H9 (cell line): ENCODE measurements at regions not wholly inside any gene's neighbourhood (a gene's known extent, or its start where the extent isn't known, plus 50 kb on each side); places are given as distances from the start of the nearest gene placed in this dataset.

Experiments
- DNase-seq: peaks from one replicate; pipeline ENCODE4 v3.0.0-alpha.2; 2017
- H2AFZ ChIP-seq: one replicate; pipeline ENCODE4 v1.6.1; 2013; ENCODE audit warnings: mild to moderate bottlenecking, low read length, control low read depth, moderate library complexity
- H2AK5ac ChIP-seq: 2 replicates; pipeline ENCODE4 v1.6.1; 2013; ENCODE audit warnings: low read length, control low read depth, mixed read lengths; ENCODE audit not compliant: insufficient read length
- H2BK120ac ChIP-seq: one replicate; pipeline ENCODE4 v1.6.1; 2013; ENCODE audit warnings: low read depth, mild to moderate bottlenecking, low read length, control low read depth, inconsistent platforms; ENCODE audit not compliant: poor library complexity, severe bottlenecking
- H2BK12ac ChIP-seq: 2 replicates; pipeline ENCODE4 v1.6.1; 2013; ENCODE audit warnings: low read length, control low read depth, mixed read lengths, low read depth; ENCODE audit not compliant: insufficient read length
- H2BK15ac ChIP-seq: 2 replicates; pipeline ENCODE4 v1.6.1; 2013; ENCODE audit warnings: low read depth, low read length, control low read depth
- H2BK20ac ChIP-seq: one replicate; pipeline ENCODE4 v1.6.1; 2013; ENCODE audit warnings: low read depth, mild to moderate bottlenecking, low read length, control low read depth, inconsistent platforms; ENCODE audit not compliant: poor library complexity, severe bottlenecking
- H2BK5ac ChIP-seq: 2 replicates; pipeline ENCODE4 v1.6.1; 2013; ENCODE audit warnings: low read length, control low read depth, mixed read lengths; ENCODE audit not compliant: insufficient read length
- H3K14ac ChIP-seq: 2 replicates; pipeline ENCODE4 v1.6.1; 2013; ENCODE audit warnings: low read length, control low read depth; ENCODE audit not compliant: insufficient read depth
- H3K18ac ChIP-seq: 2 replicates; pipeline ENCODE4 v1.6.1; 2013; ENCODE audit warnings: low read depth, mild to moderate bottlenecking, mixed read lengths, low read length, control low read depth; ENCODE audit not compliant: insufficient read length
- H3K23ac ChIP-seq: 2 replicates; pipeline ENCODE4 v1.6.1; 2013; ENCODE audit warnings: low read length, control low read depth, mixed read lengths, low read depth; ENCODE audit not compliant: insufficient read length
- H3K23me2 ChIP-seq: 2 replicates; pipeline ENCODE4 v1.6.1; 2013; ENCODE audit warnings: low read depth, mild to moderate bottlenecking, mixed read lengths, low read length, control low read depth; ENCODE audit not compliant: insufficient read length, poor library complexity, severe bottlenecking
- H3K27ac ChIP-seq: 2 replicates; pipeline ENCODE4 v1.5.1; 2013; ENCODE audit warnings: low read length, control low read depth, mixed read lengths, low read depth; ENCODE audit not compliant: insufficient read length
- H3K27me3 ChIP-seq: 2 replicates; pipeline ENCODE4 v1.6.1; 2013; ENCODE audit warnings: low read length, control low read depth, inconsistent platforms; ENCODE audit not compliant: insufficient read depth
- H3K4ac ChIP-seq: 2 replicates; pipeline ENCODE4 v1.6.1; 2013; ENCODE audit warnings: low read depth, mild to moderate bottlenecking, control low read depth, inconsistent platforms, low read length, moderate library complexity
- H3K4me1 ChIP-seq: 2 replicates; pipeline ENCODE4 v1.6.1; 2013; ENCODE audit warnings: low read length, control low read depth, inconsistent platforms; ENCODE audit not compliant: insufficient read depth
- H3K4me2 ChIP-seq: 2 replicates; pipeline ENCODE4 v1.6.1; 2013; ENCODE audit warnings: low read length, control low read depth, mixed read lengths; ENCODE audit not compliant: insufficient read length, insufficient read depth
- H3K56ac ChIP-seq: 2 replicates; pipeline ENCODE4 v1.6.1; 2013; ENCODE audit warnings: low read depth, mild to moderate bottlenecking, mixed read lengths, low read length, control low read depth; ENCODE audit not compliant: insufficient read length
- H3K79me1 ChIP-seq: 2 replicates; pipeline ENCODE4 v1.6.1; 2013; ENCODE audit warnings: low read depth, mild to moderate bottlenecking, moderate library complexity, low read length, control low read depth, inconsistent platforms; ENCODE audit not compliant: insufficient read depth, poor library complexity, severe bottlenecking
- H3K79me2 ChIP-seq: 2 replicates; pipeline ENCODE4 v1.6.1; 2013; ENCODE audit warnings: low read length, control low read depth, inconsistent platforms; ENCODE audit not compliant: insufficient read depth
- H3K9ac ChIP-seq: 2 replicates; pipeline ENCODE4 v1.6.1; 2013; ENCODE audit warnings: low read length, control low read depth, mixed read lengths; ENCODE audit not compliant: insufficient read length; ENCODE audit errors: extremely low read depth
- H3K9me3 ChIP-seq: one replicate; pipeline ENCODE4 v1.6.1; 2013; ENCODE audit warnings: low read depth, low read length, inconsistent platforms; ENCODE audit not compliant: control insufficient read depth
- H3T11ph ChIP-seq: one replicate; pipeline ENCODE4 v1.6.1; 2013; ENCODE audit warnings: mild to moderate bottlenecking, low read length, control low read depth, inconsistent platforms
- H4K20me1 ChIP-seq: one replicate; pipeline ENCODE4 v1.6.1; 2013; ENCODE audit not compliant: control insufficient read depth, insufficient read length, insufficient read depth
- H4K5ac ChIP-seq: 2 replicates; pipeline ENCODE4 v1.6.1; 2013; ENCODE audit warnings: low read depth, mild to moderate bottlenecking, mixed read lengths, low read length, control low read depth; ENCODE audit not compliant: insufficient read length
- H4K8ac ChIP-seq: replicated peaks from 2 replicates; pipeline ENCODE4 v1.6.1; 2013; ENCODE audit warnings: low read length, control low read depth, mixed read lengths, low read depth; ENCODE audit not compliant: insufficient read length
- H4K91ac ChIP-seq: 2 replicates; pipeline ENCODE4 v1.6.1; 2013; ENCODE audit warnings: low read depth, mild to moderate bottlenecking, moderate library complexity, mixed read lengths, low read length, control low read depth; ENCODE audit not compliant: insufficient read length
- H3K27ac Mint-ChIP-seq, 3 experiments: 2 replicates in 2 of 3; 3 replicates in 1 of 3; pipeline ENCODE4 v1.8.0; 2020 to 2021; ENCODE audit warnings: mixed read lengths in 3 of 3, mild to moderate bottlenecking in 1 of 3, moderate library complexity in 1 of 3
- H3K27me3 Mint-ChIP-seq: 2 replicates; pipeline ENCODE4 v1.8.0; 2021; ENCODE audit warnings: low read depth, mild to moderate bottlenecking, moderate library complexity, mixed read lengths
- H3K36me3 Mint-ChIP-seq, 3 experiments: 2 replicates in 2 of 3; 3 replicates in 1 of 3; pipeline ENCODE4 v1.8.0; 2020 to 2021; ENCODE audit warnings: low read depth in 3 of 3, mixed read lengths in 3 of 3; ENCODE audit not compliant: insufficient read depth in 1 of 3
- H3K4me1 Mint-ChIP-seq, 2 experiments: 2 replicates each; pipeline ENCODE4 v1.8.0; 2020; ENCODE audit warnings: mixed read lengths in 2 of 2
- H3K4me3 Mint-ChIP-seq, 2 experiments: 2 replicates in 1 of 2; 3 replicates in 1 of 2; pipeline ENCODE4 v1.8.0; 2020 to 2021; ENCODE audit warnings: mild to moderate bottlenecking in 2 of 2, mixed read lengths in 2 of 2, moderate library complexity in 1 of 2
- H3K9me3 Mint-ChIP-seq, 2 experiments: 2 replicates in 1 of 2; 3 replicates in 1 of 2; pipeline ENCODE4 v1.8.0; 2020; ENCODE audit warnings: mild to moderate bottlenecking in 2 of 2, mixed read lengths in 2 of 2, moderate library complexity in 1 of 2
- WGBS: extraction: QIAGEN DNeasy Blood & Tissue Kit; methylation state at CpG from one replicate; pipeline ENCODE4 v1.1.7; 2013; ENCODE audit warnings: missing lambda C conversion rate, low lambda C conversion rate, mixed read lengths; ENCODE audit not compliant: insufficient read length; ENCODE audit errors: extremely low coverage; 5-methylcytosine and 5-hydroxymethylcytosine counted together
- TF ChIP-seq, protein P1 (sequence below): fragments of 200-600 bp; sonication (generic); conservative IDR thresholded peaks from 3 replicates; pipeline ENCODE4 v1.8.0; 2021; ENCODE audit warnings: antibody characterized with exemption, mild to moderate bottlenecking

DNA sequence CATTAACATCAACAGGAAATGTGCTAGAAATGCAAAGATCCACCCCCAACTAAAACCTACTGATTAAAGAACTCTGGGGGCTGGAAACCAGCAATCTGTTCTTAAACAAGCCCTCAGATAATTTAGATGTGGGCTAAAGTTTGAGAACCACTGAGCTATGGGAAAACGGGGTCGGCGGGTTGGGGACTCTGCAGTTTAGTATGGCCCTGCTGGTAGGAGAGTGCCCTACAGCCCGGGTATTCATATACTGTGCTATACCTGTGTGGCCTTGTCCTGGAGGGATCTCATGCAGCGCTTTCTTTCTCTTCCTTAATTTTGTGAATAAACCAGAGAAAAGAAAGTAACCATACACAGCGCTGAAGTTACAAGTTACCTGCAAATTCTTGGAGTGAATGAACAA is 189.7 kb upstream of the GBE1 start:
- H2AFZ ChIP-seq: no peak overlapping the region
- H3K23me2 ChIP-seq: no peaks in the 10 kb centered on the region
- H2AK5ac ChIP-seq: no peak overlapping the region
- Mint-ChIP-seq H3K4me1 (peaks cover 3 to 5% of the 10 kb centered on the region in 2 experiments; a peak in 1 of 4 replicates), H3K27me3 (no peaks in the 10 kb centered on the region), H3K27ac (no peak overlapping the region), H3K9me3 (no peaks in the 10 kb centered on the region), H3K36me3 (no peaks in the 10 kb centered on the region; a peak in 1 of 7 replicates), H3K4me3 (no peak overlapping the region)
- H2BK5ac ChIP-seq: no peak overlapping the region
- H3K79me2 ChIP-seq: no peaks in the 10 kb centered on the region
- H3K4me2 ChIP-seq: no peak overlapping the region
- H3K27ac ChIP-seq: no peak overlapping the region
- H3K4ac ChIP-seq: no peak overlapping the region
- H2BK120ac ChIP-seq: no peak overlapping the region
- no peak overlapping the region for H3K9ac ChIP-seq
- no peak overlapping the region for H3K18ac ChIP-seq
- H4K91ac ChIP-seq: no peak overlapping the region
- no peaks in the 10 kb centered on the region for H3K27me3 ChIP-seq
- peak; percentile 28 for DNase-seq
- H3K79me1 ChIP-seq: no peaks in the 10 kb centered on the region
- H3K23ac ChIP-seq: no peak overlapping the region
- no peak overlapping the region for H4K8ac ChIP-seq
- no peak overlapping the region for H2BK20ac ChIP-seq
- H4K5ac ChIP-seq: no peak overlapping the region
- no peaks in the 10 kb centered on the region; the same call in 1 of the 2 replicates for H3K4me1 ChIP-seq
- H4K20me1 ChIP-seq: no peaks in the 10 kb centered on the region
- H3K56ac ChIP-seq: no peak overlapping the region
- no peaks in the 10 kb centered on the region for H3K9me3 ChIP-seq
- WGBS: no CpG with 5 or more reads among the region's 6 CpGs
- H3T11ph ChIP-seq: no peak overlapping the region
- TF ChIP-seq, protein P1, sequence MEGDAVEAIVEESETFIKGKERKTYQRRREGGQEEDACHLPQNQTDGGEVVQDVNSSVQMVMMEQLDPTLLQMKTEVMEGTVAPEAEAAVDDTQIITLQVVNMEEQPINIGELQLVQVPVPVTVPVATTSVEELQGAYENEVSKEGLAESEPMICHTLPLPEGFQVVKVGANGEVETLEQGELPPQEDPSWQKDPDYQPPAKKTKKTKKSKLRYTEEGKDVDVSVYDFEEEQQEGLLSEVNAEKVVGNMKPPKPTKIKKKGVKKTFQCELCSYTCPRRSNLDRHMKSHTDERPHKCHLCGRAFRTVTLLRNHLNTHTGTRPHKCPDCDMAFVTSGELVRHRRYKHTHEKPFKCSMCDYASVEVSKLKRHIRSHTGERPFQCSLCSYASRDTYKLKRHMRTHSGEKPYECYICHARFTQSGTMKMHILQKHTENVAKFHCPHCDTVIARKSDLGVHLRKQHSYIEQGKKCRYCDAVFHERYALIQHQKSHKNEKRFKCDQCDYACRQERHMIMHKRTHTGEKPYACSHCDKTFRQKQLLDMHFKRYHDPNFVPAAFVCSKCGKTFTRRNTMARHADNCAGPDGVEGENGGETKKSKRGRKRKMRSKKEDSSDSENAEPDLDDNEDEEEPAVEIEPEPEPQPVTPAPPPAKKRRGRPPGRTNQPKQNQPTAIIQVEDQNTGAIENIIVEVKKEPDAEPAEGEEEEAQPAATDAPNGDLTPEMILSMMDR: peak; percentile 41; the same call in 1 of the 3 replicates
- no peak overlapping the region for H2BK12ac ChIP-seq
- no peak overlapping the region for H3K14ac ChIP-seq
- no peak overlapping the region for H2BK15ac ChIP-seq
